GM21528 (cell line): ENCODE measurements at regions not wholly inside any gene's neighbourhood (a gene's known extent, or its start where the extent isn't known, plus 50 kb on each side); places are given as distances from the start of the nearest gene placed in this dataset.

Experiments used
- ATAC-seq: cut with Tn5 transposase; IDR thresholded peaks from one replicate; pipeline ENCODE4 v1.9.1; 2021; ENCODE audit warnings: mild to moderate bottlenecking, moderate library complexity; ENCODE audit not compliant: unreplicated experiment, low FRiP score

DNA sequence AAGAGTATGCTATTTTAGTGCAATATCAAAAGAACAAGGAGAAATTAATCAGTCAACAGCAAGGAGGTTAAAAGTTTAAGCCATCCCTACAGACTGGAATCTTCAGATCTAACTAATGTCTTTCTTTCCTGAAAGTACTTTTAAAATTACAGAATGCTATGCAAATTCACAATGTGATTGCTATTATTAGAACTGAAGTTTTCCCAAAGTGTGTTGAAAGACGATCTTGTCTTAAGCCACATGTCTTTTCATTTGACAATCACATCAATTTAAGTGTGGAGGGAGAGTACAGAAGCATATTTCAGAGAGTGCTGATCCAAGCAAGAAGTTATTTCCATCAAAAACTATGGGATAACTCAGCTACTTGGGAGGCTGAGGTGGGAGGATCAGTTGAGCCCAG lies 64.7 kb upstream of the TNIP3 start:
- ATAC-seq: no peak

GRCh38 chr4:121227341-121227792 lies 63.2 kb upstream of the TNIP3 start:
- peak; percentile 89 for ATAC-seq

GRCh38 chr4:121226362-121226761 lies 62.2 kb upstream of the TNIP3 start:
- no peak for ATAC-seq

DNA sequence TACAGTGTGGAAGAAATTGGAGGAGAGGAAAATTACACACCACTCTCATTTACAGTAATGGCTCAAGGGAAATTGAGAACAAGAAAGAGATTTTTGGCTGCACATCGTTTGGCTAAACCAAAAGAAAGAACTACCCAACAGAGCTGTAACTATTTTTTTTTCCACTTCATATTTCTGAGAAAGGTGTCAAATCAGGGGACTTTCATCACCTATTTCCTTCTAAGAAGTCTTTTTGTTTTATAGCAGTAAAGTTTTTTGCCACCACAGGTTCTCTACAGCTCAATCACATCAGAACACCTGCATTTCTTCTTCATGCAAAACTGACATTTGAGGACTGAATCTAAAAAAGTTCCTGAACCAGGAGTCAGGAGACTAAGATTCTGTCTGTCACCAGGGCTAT lies 57.5 kb upstream of the TNIP3 start:
- no peak for ATAC-seq

DNA sequence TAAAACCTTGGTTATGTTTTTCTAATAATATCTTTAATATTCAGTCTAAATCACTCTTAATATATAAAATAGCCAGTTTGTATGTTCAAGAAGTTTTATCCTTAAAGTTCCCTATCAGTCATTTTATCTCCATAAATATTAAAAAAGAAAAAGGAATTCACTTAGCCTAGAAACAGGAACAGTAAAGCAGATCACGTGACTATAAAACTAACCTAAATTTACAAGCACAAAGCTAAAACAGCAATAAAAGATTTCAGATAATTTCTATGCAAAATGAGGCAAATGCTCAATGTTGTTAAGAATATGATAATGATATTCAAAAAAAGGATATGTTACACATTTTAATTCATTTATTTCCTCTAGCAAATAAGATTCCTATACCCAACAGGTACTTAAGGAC lies 57.1 kb upstream of the TNIP3 start:
- no peak for ATAC-seq

DNA sequence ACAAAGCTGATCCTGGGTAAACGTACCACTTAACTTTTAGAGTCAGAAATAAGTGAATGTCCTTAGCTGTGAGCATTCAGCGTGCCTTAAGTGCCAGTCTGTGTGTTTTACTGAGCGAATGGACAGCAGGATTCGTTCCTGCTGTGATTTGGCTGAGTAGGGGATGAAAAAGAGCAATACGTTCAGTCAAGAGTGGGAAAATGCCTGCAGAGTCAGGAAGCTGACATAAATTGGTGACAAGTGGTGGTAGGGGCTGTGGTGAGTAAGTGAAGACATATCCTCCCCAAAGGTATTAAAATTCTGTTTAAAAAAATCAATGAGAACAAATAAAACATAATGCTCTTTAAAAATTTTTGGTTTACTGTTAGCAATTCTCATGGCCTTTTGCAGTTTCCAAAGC lies 56.6 kb upstream of the TNIP3 start:
- no peak for ATAC-seq

GRCh38 chr4:121219227-121219626 lies 55.1 kb upstream of the TNIP3 start:
- ATAC-seq: no peak

DNA sequence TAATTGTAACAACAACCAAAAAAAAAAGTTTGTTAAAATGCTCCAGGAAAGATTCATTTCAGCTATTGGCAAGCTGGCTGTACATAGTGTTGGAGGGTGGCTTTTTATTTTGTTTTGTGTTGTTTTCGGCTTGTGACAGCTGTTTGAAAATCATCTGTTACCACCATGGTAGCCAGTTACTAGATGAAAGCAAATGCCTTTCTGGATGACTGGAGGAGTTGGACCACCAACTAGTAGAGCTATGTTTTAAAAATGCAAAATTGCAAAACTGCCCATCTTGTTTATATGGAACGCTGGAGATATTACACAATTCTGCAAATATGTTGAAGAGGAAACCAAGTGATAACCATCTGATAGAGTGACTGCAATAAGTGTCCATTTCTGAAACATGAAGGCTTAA lies 53.2 kb upstream of the TNIP3 start:
- no peak for ATAC-seq

DNA sequence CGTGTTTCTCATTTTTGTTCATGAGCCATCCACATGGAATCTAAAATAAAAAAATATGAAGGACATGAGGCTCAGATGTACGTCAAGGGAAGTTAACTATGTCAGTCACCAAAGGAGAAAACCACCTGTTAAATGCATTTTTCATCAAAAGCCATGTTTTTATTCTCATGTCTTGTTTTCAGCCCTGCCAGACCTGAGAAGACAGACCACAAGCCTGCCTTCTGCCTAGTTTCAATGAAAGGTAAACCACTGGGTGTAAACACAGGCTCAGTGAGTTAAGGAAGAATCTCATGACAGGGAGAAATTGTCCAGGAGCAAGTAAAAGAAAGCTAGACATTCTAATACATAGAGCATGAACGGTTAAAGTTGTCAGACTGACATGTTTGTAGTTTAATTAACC lies 52.3 kb upstream of the TNIP3 start:
- ATAC-seq: no peak

- no peak for ATAC-seq
Measured at GRCh38 chr4:121213940-121214339, 49.8 kb upstream of the TNIP3 start.
